Loucy (cell line): ENCODE measurements at regions not wholly inside any gene's neighbourhood (a gene's known extent, or its start where the extent isn't known, plus 50 kb on each side); places are given as distances from the start of the nearest gene placed in this dataset.

ENCODE experiments used
- H2AFZ ChIP-seq: fragments of 200-600 bp; sonication (generic); 2 replicates; pipeline ENCODE4 v1.6.0; 2016; ENCODE audit warnings: antibody characterized with exemption, mild to moderate bottlenecking, low read length, moderate library complexity
- H3F3A ChIP-seq: fragments of 200-600 bp; 2 replicates; pipeline ENCODE4 v1.6.0; 2016; ENCODE audit warnings: antibody characterized with exemption, low read depth, mild to moderate bottlenecking
- H3K27me3 ChIP-seq: fragments of 200-600 bp; sonication (generic); 2 replicates; pipeline ENCODE4 v1.6.1; 2014; ENCODE audit warnings: low read length, mild to moderate bottlenecking; ENCODE audit not compliant: insufficient read depth, poor library complexity, severe bottlenecking
- H3K36me3 ChIP-seq: fragments of 200-600 bp; sonication (generic); 2 replicates; pipeline ENCODE4 v1.6.1; 2016; ENCODE audit warnings: low read length; ENCODE audit not compliant: insufficient read depth
- H3K4me1 ChIP-seq: fragments of 200-600 bp; sonication (generic); 2 replicates; pipeline ENCODE4 v1.5.1; 2014; ENCODE audit warnings: low read length, mild to moderate bottlenecking; ENCODE audit not compliant: insufficient read depth, poor library complexity, severe bottlenecking
- H3K4me2 ChIP-seq: fragments of 200-600 bp; sonication (generic); 2 replicates; pipeline ENCODE4 v1.6.0; 2014; ENCODE audit warnings: antibody characterized with exemption, low read length, low read depth, mild to moderate bottlenecking; ENCODE audit not compliant: poor library complexity, severe bottlenecking
- H3K4me3 ChIP-seq: fragments of 200-600 bp; sonication (generic); 2 replicates; pipeline ENCODE4 v1.5.1; 2014; ENCODE audit warnings: low read length, mild to moderate bottlenecking, mixed read lengths; ENCODE audit not compliant: poor library complexity, severe bottlenecking
- H3K79me2 ChIP-seq: fragments of 200-600 bp; sonication (generic); 2 replicates; pipeline ENCODE4 v1.6.1; 2014; ENCODE audit warnings: low read length; ENCODE audit not compliant: insufficient read depth
- H3K9ac ChIP-seq: fragments of 200-600 bp; sonication (generic); 2 replicates; pipeline ENCODE4 v1.6.0; 2014; ENCODE audit warnings: mild to moderate bottlenecking, low read depth, low read length, moderate library complexity; ENCODE audit not compliant: poor library complexity, severe bottlenecking
- H3K9me2 ChIP-seq: fragments of 200-600 bp; sonication (generic); replicated peaks from 2 replicates; pipeline ENCODE4 v1.6.1; 2016; ENCODE audit warnings: low read depth, low read length, mixed read lengths
- H3K9me3 ChIP-seq: fragments of 200-600 bp; sonication (generic); 2 replicates; pipeline ENCODE4 v1.6.1; 2014; ENCODE audit warnings: mild to moderate bottlenecking, antibody characterized with exemption, low read length, low read depth; ENCODE audit not compliant: insufficient read depth
- H4K20me1 ChIP-seq: fragments of 200-600 bp; sonication (generic); 2 replicates; pipeline ENCODE4 v1.6.0; 2014; ENCODE audit warnings: antibody characterized with exemption, low read length, mild to moderate bottlenecking; ENCODE audit not compliant: insufficient read depth, poor library complexity, severe bottlenecking
- CTCF ChIP-seq: fragments of 200-600 bp; sonication (generic); conservative IDR thresholded peaks from 2 replicates; pipeline ENCODE4 v1.5.1; 2014; ENCODE audit warnings: mild to moderate bottlenecking, antibody characterized with exemption, low read length
- EZH2phosphoT487 ChIP-seq: fragments of 200-600 bp; IDR thresholded peaks from 2 replicates; pipeline ENCODE4 v1.6.1; 2018; ENCODE audit warnings: antibody characterized with exemption, mild to moderate bottlenecking, moderate library complexity, borderline replicate concordance

GRCh38 chr3:13242364-13242737 lies 169.1 kb upstream of the IQSEC1 start:
- Histone ChIP-seq H3K4me3 (no peak overlapping the region), H3K4me1 (peaks cover 36% of the 10 kb centered on the region), H2AFZ (no peak overlapping the region), H3F3A (no peaks in the 10 kb centered on the region), H3K27me3 (no peaks in the 10 kb centered on the region), H3K9ac (no peak overlapping the region), H3K79me2 (no peaks in the 10 kb centered on the region), H3K4me2 (no peak overlapping the region), H3K36me3 (no peaks in the 10 kb centered on the region), H3K9me2 (no peaks in the 10 kb centered on the region), H4K20me1 (no peaks in the 10 kb centered on the region), H3K9me3 (no peaks in the 10 kb centered on the region)
- no peak for TF ChIP-seq CTCF
- no peak for TF ChIP-seq EZH2phosphoT487

GRCh38 chr3:13241621-13242363 lies 168.6 kb upstream of the IQSEC1 start:
- H3K4me3 ChIP-seq = no peak overlapping the region
- H3K9me3 ChIP-seq = no peaks in the 10 kb centered on the region
- no peak overlapping the region for H3K4me2 ChIP-seq
- peaks cover 42% of the 10 kb centered on the region for H3K4me1 ChIP-seq
- H4K20me1 ChIP-seq = no peaks in the 10 kb centered on the region
- H3K79me2 ChIP-seq = no peaks in the 10 kb centered on the region
- TF ChIP-seq CTCF (peak; percentile 44), EZH2phosphoT487 (no peak)
- H3K9me2 ChIP-seq = no peaks in the 10 kb centered on the region
- H3F3A ChIP-seq = no peaks in the 10 kb centered on the region
- no peak overlapping the region for H3K9ac ChIP-seq
- no peaks in the 10 kb centered on the region for H3K27me3 ChIP-seq
- no peaks in the 10 kb centered on the region for H3K36me3 ChIP-seq
- no peak overlapping the region for H2AFZ ChIP-seq

GRCh38 chr3:13240928-13241618 lies 167.8 kb upstream of the IQSEC1 start:
- no peak overlapping the region for H2AFZ ChIP-seq
- no peak for TF ChIP-seq EZH2phosphoT487
- no peak for TF ChIP-seq CTCF
- no peak overlapping the region for H3K9ac ChIP-seq
- no peaks in the 10 kb centered on the region for H4K20me1 ChIP-seq
- no peaks in the 10 kb centered on the region for H3K36me3 ChIP-seq
- H3K27me3 ChIP-seq = no peaks in the 10 kb centered on the region
- H3F3A ChIP-seq = no peaks in the 10 kb centered on the region
- no peaks in the 10 kb centered on the region for H3K9me3 ChIP-seq
- H3K4me3 ChIP-seq = no peak overlapping the region
- no peaks in the 10 kb centered on the region for H3K79me2 ChIP-seq
- H3K9me2 ChIP-seq = no peaks in the 10 kb centered on the region
- H3K4me1 ChIP-seq = peaks cover 49% of the 10 kb centered on the region
- H3K4me2 ChIP-seq = no peak overlapping the region
